Amniotic epithelial cell (primary cell): ENCODE measurements at regions not wholly inside any gene's neighbourhood (a gene's known extent, or its start where the extent isn't known, plus 50 kb on each side); places are given as distances from the start of the nearest gene placed in this dataset.

Experiments used
- DNase-seq: peaks from one replicate; pipeline ENCODE4 v3.0.0-alpha.2; 2010; ENCODE audit warnings: low read depth

DNA sequence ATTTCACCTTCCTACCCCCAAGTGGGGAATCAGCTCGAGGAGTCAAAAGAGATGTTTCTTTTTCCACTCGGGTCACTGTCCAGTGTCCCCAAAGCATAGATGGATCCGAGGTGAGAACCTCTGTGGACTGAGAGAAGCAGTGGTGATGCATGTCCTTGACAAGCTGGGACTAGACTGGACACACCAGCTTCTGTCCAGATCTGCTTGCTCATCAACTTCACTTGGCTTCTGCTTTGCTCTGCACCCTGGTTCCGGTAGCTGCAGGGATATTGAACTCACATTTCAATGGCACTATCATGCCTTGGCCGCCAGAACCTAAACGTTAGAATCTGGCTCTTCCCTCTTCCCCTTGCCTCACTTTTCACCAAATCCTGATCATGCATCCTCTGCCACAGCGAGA is 50.3 kb upstream of the CXCL12 start:
- no peak for DNase-seq

DNA sequence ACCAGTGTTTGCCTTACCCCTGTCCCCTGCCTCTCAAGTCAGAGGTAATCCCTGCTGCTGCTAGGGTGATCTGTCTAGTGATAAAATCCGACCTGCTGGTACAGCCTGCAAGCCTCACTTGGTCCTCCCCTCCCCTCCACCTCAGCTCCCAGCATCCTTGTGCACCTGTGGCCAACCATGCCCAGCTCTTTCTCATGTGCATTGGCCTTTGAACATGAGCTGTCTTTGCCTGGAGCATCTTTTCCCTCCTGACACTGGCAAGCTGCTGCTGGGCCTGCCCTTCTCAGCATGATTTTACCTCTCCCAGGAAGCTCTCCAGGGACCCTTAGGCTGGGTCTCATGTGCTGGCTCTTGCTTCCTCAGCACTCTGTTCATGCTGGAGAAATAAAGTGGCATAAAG is 51.3 kb upstream of the CXCL12 start:
- no peak for DNase-seq

DNA sequence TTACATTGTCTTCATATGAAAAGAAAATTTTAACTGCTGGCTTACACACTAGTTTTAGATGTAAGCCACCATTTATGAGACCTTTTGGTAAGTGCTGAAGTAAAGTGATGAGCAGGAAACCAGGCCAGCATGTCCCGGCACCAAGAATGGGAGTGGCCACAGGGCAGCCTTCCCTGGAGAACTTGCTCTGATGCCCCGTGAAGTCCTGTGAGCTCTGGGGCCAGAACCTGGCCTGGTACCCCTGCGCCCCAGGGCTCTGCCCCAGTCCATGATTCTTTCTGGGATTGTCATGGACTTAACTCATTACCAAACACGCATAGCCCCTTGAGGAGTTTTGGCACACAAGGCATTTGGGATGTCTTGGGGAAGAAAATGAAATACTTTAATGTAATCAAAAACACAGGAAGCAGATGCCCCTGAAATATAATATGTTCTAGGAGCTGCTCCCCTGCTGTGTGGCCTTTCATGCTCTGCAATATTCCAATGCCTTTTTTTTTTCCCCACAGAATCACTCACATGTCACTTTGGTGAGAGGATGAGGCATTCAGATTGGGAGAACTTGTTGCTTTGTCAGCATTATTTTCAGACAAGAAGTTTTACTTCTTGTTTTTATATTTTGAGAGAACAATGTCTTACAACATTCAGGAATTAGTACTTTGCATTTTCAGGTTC is 53.1 kb upstream of the CXCL12 start:
- no peak for DNase-seq

DNA sequence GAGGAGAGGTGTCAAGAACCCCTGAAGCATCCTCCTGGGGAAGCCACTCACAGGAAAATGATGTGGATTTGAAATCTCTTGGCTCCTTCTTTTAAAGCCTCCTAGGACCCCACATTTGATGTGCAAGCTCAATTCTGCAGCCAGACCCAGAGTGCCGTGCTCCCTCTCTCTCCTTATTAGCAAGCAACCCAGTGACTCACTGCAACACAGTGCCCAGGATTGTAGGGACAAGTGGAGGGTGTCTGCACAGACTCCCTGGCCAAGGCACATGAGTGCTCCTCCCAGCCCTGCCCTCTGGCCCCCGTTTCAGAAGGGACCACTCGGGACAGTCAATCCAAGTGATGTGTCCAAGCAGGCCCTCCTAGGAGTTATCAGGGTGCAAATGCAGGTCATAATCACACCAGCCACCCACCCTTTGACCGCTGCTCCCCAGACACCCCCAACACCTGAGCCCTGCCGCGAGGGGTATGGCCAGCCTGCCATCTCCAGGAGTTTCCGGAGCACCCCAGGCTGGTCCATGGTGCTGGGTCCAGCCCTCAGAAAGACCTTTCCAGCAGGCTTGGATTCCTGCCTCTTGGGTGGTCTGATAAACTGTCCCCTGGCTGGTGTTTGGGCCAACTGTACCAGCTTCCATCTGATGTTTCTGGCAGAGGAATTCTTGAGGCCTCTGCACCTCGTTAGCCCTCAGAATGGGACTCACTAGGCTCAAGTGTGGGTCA is 54.5 kb upstream of the CXCL12 start:
- no peak for DNase-seq

DNA sequence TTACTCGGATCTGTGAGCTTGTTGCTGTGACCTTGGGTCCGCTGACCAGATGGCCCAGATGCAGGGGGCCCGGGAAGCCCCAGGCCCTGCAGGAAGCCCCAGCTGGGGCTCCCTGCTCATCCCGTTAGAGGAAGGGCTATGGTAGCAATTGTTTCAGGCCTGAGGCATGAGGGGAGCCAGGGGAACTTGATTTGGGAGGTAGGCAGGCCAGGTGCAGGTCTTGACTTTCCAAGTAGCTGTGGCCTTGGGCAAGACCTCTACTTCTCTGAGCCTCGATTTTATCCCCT is 55.0 kb upstream of the CXCL12 start:
- DNase-seq, result no peak

DNA sequence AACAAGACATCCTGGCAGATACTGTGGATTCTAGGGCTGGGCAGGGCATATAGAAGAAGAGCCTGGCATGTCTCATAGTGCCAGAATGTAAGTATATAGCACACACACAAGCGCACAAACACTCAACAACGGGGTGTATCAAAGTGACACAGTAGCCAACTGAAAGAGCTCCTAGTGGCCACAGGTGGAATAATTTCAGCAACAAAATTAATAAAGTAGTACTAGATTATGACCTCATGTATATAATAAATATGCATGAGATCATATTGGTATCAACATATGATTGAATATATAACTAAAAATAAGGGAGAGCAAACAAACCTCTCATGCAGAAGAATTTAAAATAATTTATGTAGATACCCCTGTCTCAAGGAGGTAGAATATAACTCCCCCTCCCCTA is 72.4 kb upstream of the CXCL12 start:
- DNase-seq, result no peak

DNA sequence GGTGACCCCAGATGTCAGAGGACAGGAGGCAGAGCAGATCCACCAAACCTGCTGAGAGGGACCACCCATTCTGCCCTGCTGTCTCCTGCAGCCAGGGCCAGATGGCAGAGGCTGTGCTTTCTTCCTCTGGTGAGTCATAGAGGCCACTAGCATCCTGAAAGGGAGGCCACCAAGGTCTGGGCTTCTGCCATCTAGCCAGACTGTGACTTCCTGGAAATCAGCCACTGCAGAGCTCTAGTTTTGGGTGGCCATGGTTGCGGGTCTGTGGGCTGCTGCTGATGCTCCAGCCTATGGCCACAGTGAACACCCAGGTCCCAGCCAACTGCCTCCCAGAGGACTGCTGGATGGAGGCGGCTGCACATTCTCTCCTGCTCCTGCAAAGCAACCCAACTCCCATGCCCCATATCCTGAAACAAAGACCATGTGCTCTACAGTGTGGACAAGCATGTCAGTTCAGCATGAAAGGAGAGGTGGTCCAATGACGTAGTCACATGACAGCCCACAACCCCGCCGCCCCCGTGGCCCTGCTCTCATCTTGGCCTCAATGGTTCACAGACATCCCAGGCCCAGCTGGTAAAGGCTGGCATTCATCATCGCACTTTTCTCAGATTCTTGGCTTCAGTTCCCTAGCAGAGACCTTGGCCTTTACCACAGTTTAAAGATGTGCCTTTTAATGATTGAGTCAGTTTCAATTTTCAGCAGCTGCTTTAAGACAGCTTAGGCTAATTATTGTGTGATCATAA is 73.9 kb upstream of the CXCL12 start:
- no peak for DNase-seq

DNA sequence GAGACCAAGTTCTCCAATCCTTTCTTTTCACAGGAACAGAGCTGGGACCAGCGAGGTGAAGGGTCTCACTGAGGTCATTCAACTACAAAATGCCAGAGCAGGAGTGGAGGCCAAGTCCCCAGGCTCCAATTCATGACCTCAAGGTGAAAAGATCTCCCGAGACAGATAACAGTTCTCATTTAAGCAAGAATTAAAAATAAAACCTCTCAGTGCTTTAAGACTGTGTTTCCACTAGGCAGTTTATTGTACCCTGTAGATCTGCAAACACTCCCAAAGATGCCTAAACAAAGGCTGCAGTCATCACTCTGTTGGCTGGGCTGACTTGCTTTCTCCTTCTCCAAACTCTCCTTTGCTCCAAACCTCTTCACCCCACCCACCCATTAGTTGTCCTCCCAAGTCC is 74.8 kb upstream of the CXCL12 start:
- DNase-seq, result no peak

DNA sequence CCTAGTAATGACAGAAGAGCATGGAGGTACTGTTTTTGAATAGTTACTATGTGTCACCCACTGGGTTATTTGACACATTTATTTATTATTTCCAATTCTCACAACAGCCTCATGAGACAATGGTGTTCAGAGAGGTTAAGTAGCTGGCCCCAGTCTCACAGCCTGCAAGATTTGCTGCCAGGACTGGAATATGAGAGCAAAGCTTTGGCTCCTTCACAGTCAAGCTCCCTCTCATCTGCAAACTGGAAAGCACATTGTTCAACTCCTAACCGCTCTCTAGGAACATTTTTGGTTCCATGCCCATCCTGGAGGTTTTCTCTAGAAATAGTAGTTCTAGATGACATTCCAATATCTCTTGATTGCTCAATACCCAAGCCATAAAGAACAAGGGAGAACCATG is 75.5 kb upstream of the CXCL12 start:
- no peak for DNase-seq

DNA sequence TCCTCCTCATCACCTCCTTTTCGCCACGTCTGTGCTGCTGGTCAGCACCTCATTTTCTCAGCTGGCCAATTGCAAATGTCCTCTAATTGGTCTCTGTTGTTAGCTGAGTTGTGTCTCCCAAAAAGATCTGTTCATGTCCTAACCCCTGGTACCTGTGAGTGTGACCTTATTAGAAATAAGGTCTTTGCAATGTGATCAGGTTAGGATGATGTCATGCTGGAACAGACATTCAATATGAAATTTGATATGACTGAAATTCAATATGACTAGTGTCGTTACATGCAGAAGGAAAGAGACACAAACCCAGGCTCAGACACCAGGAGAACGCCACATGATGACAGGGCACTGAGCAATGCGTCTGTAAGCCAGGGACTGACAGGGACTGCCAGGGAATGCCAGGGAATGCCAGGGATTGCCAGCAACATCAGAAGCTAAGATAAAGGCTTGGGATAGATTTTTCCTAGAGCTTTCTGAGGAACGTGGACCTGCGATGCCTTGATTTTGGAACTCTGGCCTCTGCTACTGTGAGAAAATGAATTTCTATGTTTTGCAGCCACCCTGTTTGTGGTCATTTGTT is 77.5 kb upstream of the CXCL12 start:
- DNase-seq, result no peak

DNA sequence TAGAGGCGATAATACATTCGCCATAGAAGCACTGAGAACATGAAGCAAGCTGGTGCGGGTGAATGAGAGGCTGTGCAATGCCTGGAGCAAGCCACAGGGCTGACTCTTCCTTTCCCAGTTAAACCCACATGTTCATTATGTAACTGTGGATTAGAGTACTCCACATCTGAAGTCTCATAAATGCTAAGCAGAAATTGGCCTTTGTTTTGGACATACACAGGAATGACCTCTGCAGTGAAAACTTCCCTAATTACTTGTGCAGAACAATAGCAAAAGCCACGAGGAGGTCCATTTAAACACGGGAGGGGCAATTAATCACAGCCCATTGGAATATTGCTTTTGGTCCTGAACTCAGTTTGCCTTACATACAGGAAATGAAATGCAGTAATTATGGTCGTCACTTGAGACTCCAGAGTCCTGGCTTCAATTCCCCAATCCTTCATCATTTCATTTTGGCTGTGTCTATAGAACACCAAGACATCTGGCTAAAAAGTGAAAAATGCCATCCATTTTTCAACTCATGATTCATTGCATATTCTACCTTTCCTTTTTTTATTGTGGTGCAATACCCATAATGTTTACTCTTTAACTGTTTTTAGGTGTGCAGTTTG is 78.7 kb upstream of the CXCL12 start:
- no peak for DNase-seq

DNA sequence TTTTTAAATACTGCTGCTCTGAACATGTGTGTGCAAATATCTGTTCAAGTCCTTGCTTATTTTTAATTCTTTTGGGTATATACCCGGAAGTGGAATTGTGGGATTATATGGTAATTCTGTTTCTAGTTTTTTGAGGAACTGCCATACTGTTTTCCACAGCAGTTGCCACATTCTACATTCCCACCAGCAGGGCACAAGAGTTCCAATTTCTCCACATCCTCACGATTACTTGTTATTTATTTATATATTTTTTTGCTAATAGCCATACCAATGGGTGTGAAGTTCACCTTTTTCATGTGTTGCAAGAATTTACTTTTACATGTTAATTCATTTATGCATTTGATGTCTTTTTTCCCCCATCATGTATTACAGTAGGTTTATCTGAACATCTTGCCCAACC is 79.6 kb upstream of the CXCL12 start:
- no peak for DNase-seq

DNA sequence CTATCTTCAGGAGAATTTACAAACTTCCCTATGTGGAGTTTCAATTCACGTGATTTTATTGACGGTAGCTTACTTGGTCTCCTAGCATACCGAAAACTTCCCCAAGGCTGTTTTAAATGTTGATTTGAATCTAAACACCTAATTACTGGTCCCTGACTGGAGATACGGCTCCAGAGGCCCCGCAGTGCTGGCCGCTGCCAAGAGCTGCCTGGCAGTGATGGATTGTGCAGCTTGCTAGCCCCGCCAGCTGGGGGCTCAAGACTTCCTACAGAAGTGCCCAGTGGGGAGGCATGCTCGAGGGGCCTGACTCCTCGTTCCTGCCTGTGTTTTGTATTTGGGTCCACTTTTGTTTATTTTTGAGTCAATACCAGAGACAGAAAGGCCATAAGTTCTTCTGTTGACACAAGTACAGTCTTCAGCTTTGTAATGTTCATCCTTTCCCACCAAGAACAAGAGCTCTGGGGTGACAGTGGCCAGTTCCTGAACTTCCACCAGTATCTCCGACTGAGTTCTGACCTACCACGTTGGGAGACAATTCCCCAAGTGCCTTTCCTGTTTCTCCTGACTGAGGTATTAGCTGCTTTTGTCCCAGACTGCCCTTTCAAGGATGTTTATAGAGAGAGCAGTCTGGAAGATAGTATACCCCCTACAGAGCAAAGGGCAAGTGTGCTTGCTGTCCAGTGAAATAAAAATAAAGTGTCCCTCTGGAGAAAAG is 80.7 kb upstream of the CXCL12 start:
- no peak for DNase-seq

DNA sequence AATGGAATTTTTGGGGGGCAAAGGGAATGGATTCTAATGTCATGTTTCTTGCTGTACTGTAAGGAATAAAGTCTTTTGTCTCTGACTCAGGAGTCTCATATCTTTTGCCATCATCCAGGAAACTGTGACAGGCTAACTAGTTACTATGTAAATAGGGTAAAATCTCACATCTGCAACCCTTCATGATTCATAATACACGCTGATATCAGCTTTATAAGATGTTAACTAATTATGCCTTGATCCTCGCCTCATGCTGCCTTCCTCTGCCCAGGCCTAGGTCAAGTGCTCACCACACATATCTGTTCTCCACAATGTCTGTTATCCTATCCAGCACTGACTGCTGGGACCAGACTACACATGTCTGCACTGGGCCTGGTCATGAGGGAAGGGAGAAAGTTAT is 81.3 kb upstream of the CXCL12 start:
- DNase-seq, result no peak

DNA sequence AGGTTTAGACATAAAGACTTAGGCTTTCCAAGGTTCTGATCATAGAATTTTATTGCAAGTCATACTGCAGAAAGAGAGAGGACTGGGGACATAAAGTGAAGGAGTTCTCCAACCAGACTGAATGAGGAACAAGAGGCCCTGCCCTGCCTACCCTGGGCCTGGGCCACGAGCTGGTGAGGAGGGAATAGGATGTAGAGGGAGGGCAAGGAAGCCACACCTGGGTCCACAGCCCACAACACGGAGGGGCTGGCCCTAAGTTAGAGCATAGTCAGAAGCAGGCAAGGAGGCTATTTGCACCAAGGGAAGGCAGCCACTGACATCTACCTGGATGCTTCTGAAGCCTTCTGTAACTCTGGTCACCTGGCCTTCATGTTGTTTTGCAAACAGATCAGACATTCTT is 82.2 kb upstream of the CXCL12 start:
- no peak for DNase-seq

DNA sequence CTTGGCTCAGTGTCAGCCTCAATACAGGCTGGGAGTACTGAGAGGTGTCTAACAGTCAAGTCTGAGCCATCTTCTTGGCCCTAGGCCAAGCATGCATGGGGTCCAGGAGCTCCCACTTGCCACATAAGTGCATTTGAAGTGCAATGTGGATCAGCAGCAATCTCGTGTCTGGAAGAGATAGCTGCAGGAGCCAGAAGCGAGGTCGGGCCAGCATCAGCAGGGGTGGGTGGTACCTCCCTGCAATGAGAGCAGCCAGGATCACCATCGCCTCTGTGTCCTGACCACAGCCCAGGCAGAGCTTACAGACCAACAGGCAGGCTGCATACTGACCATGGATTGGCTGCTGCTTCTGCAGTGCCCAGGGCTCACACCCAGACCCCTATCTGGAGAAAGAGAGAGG is 83.0 kb upstream of the CXCL12 start:
- no peak for DNase-seq

DNA sequence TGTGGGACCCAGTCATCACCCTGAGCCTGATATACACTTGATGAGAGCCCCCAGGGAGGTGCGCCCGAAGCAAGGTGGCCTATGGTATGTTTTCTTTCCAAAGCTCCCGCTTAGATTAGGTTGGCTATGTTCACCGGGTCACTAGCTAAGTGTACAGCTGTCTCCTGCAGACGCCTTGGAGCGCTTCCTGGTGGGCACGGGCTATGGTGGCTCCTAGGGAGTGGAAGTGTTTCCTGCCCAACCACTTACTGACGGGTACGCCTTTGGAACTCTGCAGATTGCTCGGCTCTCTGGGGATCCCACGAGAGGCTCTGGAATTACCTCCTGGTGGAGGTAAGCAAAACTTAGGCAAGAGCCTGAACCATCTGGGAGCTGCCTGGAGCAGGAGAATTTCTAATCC is 83.6 kb upstream of the CXCL12 start:
- DNase-seq, result no peak

DNA sequence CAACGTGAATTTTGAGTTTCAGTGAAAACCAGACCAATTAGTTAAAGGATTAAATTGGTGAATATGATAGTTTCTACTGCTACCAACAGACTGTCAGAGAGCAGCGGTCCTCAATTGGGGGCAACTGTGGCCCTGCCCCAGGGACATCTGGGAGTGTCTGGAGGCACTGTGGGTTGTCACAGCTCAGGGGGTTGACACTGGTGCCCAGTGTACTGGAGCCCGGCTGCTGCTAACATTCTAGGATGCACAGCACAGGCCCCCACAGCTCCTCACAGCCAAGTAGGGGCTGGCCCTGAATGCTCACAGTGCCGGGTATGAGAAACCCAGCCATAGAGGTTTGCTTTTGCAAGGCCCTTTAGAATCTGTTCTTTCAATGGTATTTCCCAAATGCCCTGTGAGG is 84.1 kb upstream of the CXCL12 start:
- DNase-seq, result no peak

DNA sequence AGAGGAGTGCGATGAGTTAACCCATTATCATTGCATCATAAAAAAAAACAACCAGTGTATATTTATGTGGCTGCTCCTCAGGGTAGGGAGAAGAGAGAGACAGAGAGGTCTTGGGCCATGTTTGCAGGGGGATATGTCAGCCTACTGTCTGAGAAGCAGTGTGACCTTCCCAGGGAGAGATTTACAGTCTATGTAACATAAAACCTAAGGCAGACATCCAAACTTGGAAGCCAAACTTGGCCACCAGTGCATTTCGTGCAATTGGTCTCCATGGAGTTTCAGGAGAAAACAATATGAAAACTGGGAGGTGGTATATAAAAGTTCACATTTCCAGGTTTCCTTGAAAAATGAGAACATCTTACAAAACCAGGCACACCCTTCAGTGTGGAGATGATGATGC is 85.9 kb upstream of the CXCL12 start:
- no peak for DNase-seq

DNA sequence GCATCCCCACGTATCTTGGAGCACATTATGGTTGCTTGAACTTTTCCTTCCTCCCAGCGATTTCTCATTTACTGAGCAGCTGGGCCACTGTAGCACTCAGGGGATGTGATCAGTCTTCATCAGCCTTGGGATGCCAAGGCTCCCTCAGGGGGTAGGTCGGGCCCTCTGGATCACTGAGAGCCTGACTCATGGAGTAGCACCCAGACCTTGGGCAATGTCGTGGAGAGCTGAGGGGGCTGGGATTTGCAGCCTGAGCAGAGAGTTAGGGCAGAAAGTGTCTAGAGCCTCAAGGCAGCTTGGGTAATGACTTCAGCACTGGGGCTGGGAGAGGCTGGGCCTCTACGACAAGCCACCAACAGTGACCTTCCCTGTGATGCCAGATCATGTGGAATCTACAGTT is 86.5 kb upstream of the CXCL12 start:
- DNase-seq, result no peak

DNA sequence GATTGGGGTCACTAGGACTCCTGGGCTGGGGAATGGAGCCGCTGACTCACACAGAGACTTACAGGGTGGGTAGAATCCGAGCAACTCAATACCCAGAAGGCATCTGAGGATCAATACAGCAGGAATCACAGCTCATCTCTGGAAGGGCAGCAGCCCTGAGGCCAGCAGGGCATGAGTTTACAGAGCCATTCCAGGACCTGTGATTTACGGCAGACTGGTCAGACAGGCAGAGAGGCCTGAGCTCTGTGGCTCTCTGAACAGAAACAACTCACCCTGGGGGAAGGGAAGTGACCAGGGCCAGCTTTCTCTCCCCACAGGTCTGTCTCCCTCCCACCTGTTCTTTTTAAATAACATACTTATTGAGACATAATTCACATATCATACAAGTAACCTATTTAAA is 88.2 kb upstream of the CXCL12 start:
- DNase-seq, result no peak

DNA sequence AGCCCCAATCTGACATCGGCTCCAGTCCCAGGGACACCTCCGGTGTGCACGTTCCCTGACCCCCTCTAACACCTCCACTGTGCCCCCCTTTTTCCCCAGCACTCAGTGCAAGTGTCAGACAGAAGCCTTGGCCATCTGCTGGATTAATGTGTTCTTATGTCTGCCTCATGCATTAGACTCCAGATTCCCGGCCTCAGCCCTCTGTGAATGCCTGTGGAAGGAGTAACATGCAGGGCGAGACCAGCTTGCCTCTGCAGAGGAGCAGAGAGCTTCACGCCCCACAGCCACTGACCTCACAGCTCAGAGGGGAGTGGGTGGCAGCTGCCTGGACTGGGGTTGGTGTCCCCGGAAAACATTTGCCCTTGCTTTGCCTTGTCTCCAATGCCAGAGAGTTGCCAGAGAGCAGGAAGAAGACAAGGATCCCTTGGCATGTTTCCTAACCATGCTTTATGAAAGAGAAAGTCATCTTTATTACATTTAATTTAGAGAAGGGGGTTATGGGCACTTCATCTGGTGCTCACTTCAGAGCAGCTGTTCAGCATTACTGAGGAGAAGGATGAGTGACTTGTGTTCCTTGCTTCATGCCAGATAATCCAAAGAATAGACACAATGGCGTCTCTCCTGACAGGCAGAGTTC is 91.6 kb upstream of the CXCL12 start:
- no peak for DNase-seq
